ENCODE measurements at regions not wholly inside any gene's neighbourhood (a gene's known extent, or its start where the extent isn't known, plus 50 kb on each side); places are given as distances from the start of the nearest gene placed in this dataset.

- intact Hi-C loops (cut with DNase I), result no loop called here
- no peak for DNase-seq
Observed at GRCh38 chr2:60603533-60604190, 50.2 kb upstream of the BCL11A start.

- DNase-seq, result no peak
- intact Hi-C loops (cut with DNase I), result no loop called here
Observed at GRCh38 chr2:60604486-60605064, 51.1 kb upstream of the BCL11A start.

GRCh38 chr2:60605866-60606265 lies 52.4 kb upstream of the BCL11A start:
- intact Hi-C loops (cut with DNase I), result no loop called here
- DNase-seq, result no peak

DNA sequence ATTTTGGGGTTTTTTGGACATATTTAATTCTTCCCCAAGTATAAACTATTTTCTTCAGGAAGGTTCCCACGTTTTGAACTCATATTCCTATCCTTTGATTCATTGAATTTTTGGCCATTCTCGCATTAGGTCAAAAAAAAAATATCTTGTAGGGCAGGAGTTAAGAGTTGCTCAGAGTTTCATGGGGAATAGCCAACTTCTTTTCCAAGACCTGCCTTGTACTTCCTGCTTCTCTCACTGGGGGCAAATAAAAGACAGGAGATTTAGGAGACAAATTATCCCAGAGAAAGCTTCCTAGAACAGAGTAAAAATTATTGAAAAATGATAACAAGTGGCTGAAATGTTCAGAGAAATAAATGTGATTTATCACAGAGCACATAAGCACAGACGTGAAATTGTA lies 55.2 kb upstream of the BCL11A start:
- intact Hi-C loops (cut with DNase I), result no loop called here

DNA sequence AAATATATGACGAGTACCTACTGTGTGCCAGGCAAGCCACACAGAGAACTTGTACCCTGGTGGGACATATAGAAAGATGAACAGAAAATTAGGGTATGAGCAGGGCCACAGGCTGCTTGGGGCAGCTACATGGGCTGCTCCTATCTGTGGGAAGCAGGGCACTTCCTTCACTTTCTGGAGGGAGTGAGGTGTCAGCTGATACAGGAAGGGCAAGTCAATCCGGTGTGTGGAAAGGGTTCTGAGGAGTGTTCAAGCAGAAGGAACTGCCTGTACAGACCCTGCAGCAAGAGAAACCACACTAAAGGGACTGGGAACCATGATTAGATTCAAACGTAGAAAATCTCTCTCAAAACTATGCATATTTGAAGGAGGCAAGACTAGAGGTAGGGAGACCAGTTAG lies 58.6 kb upstream of the BCL11A start:
- intact Hi-C loops (cut with DNase I), result no loop called here
- DNase-seq, result no peak

More for the DNA sequence above, 55.2 kb upstream of the BCL11A start:
- no peak for DNase-seq

GRCh38 chr2:60614319-60614718 lies 60.9 kb upstream of the BCL11A start:
- no peak for DNase-seq
- intact Hi-C loops (cut with DNase I), result no loop called here

GRCh38 chr2:60621688-60622429 lies 68.4 kb upstream of the BCL11A start:
- DNase-seq, result no peak
- intact Hi-C loops (cut with DNase I), result no loop called here

DNA sequence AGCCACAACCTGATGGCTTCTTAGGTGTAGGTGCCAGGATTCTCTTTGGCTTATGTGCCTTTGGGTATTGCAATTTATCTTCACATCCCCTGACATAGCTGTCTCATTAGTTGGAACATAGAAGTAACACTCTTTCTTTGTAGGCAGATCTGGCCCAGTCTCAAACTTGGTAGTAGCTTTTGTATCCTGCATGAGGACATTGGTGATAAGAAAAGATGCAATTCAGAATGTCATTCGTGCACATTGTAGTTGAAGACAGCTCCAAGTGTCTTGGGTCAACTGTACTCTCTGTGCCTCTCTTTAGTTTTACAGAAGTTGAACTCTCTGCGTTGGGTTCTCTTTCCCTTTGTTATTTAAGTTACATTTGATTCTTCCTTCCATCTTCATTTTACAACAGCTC lies 69.6 kb upstream of the BCL11A start:
- intact Hi-C loops (cut with DNase I), result no loop called here
- DNase-seq, result no peak

DNA sequence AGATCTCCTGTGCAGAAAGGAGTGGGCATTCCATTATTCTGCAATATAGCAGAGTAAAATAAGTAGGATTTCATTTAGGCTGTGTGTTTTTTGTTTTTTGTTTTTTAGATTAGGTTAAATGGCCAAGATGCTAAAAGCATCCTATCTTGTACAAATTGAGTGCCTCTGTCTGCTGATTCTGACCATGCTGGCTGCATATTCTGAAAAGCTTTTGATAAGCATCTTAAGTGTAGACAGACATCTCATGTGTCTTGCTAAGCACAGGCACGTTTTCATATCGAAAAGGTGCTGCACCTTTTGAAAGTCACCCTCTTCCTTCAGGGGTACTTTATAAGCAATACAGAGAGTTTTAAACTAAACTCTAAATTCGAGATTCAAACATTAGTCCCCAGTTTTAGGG lies 74.0 kb upstream of the BCL11A start:
- intact Hi-C loops (cut with DNase I), result no loop called here
- DNase-seq, result no peak

- intact Hi-C loops (cut with DNase I), result no loop called here
- DNase-seq, result no peak
Observed at GRCh38 chr2:60628026-60628425, 74.6 kb upstream of the BCL11A start.

DNA sequence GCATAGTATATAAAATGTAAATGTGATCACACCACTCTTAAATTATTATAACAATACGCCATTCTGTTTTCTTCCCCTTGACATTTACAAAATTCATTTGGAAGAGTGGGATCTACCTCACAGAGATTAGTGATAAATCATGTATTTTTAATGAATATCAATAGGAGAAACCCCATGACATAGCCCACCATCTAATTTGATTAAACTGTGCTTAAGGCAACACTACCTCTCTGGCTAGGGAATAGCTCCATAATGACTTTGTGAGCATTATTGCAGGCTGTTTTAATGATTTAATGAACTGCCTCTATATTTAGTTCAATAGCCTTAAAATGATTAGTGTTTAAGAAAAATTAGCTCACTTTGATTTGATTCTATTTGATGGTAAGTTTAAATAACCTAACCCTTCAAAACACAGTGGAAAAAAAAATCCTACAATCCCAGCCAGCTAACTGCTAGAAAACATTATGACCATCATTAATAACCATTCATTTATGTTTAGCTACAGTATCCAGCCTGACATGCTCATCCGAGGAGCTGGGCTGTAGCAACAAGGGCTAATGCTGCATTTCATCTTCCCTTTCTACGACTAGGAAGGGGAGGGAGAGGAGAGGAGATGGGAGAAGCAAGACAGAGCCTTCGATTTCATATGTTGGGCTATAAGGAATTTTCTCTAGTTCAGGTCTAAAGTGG lies 75.3 kb upstream of the BCL11A start:
- DNase-seq, result no peak
- intact Hi-C loops (cut with DNase I), result no loop called here

- no peak for DNase-seq
- intact Hi-C loops (cut with DNase I), result no loop called here
Observed at GRCh38 chr2:60629305-60629662, 75.8 kb upstream of the BCL11A start.

- DNase-seq, result no peak
- intact Hi-C loops (cut with DNase I), result no loop called here
Observed at GRCh38 chr2:60629801-60630385, 76.4 kb upstream of the BCL11A start.

- intact Hi-C loops (cut with DNase I), result no loop called here
- DNase-seq, result no peak
Observed at GRCh38 chr2:60633615-60634014, 80.2 kb upstream of the BCL11A start.

GRCh38 chr2:60634438-60634837 lies 81.0 kb upstream of the BCL11A start:
- intact Hi-C loops (cut with DNase I), result no loop called here
- no peak for DNase-seq

DNA sequence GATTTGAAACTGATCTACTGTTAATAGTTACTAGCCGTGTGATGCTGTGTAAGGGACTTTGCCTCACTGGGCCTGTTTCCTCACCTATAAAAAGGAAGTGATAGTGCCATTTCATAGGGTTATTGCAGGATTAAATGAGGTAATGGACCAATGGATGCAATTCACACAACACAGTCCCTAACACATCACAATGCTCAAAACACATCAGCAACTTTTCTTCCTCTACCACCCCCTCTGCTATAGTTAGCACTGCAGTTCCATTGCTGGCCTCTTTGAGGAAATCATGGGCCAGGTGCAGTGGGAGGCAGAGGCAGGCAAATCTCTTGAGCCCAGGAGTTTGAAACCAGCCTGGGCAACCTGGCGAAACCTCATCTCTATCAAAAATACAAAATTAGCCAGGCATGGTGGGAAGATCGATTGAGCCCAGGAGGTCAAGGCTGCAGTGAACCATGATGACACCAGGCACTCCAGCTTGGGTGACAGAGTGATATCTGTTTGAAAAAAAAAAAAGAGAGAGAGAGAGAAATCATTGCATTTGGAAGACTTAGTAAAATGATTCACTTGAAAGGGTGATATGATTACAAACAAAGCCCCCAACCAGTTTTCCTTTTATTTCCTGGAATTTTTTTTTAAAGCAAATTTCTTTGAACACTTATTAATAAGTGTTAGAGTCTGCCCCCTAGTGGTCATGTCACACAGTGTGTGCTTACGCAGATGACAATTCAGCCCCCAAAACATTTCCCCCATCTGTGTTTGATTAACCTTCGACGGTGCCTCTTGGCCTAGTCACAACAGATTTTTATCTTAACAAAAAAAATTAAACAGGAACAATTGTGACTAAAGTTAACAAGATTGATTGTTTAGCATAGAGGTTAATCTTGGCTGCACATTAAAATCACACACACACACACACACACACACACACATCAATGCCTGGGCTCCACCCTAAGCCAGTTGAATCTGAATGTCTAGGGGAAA lies 88.6 kb upstream of the BCL11A start:
- intact Hi-C loops (cut with DNase I), result no loop called here
- DNase-seq, result no peak

GRCh38 chr2:60643747-60644146 lies 90.3 kb upstream of the BCL11A start:
- no peak for DNase-seq
- intact Hi-C loops (cut with DNase I), result no loop called here

GRCh38 chr2:60644951-60645350 lies 91.5 kb upstream of the BCL11A start:
- intact Hi-C loops (cut with DNase I), result no loop called here
- DNase-seq, result peak in 7 of 10 donors; percentile 20 to 90 (median 53)

DNA sequence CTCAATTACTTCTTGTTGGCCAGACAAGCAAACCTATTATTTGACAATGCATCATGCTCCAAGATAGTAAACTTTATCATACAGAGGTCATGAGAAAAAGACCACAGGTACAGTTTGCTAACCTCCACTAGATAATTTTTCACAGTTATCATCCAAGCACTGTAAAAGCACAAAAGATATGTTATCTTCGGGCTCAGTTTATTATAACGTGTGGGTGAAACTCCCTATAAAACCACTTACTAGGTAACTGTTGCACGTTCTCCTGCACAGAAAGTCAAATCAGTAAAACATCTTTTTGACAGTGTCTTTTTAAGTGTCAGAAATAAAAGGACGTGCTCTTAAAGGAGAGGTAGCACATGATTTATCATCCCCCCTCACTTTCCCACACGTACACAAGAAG lies 94.7 kb upstream of the BCL11A start:
- no peak for DNase-seq
- intact Hi-C loops (cut with DNase I), result no loop called here

- intact Hi-C loops (cut with DNase I), result no loop called here
- DNase-seq, result no peak
Observed at GRCh38 chr2:60649721-60650120, 96.3 kb upstream of the BCL11A start.

Data from posterior cingulate gyrus (tissue), 11 donors.